ENCODE measurements at regions not wholly inside any gene's neighbourhood (a gene's known extent, or its start where the extent isn't known, plus 50 kb on each side); places are given as distances from the start of the nearest gene placed in this dataset.
A peak's percentile ranks its signal among the peaks of the same experiment; 100 is the strongest.

- Histone ChIP-seq H3K27ac (ENCODE audit: low read depth, low read length) (no peak overlapping the region), H3K36me3 (ENCODE audit: control insufficient read depth, insufficient read depth, low read length) (no peaks in the 10 kb centered on the region), H3K9ac (ENCODE audit: extremely low read depth, low read length, poor library complexity, severe bottlenecking) (no peak overlapping the region), H3K4me1 (ENCODE audit: control insufficient read depth, insufficient read depth, low read length) (peaks cover 8% of the 10 kb centered on the region), H3K4me3 (ENCODE audit: low read length) (no peak overlapping the region), H3K9me3 (ENCODE audit: control insufficient read depth, low read length) (no peaks in the 10 kb centered on the region), H3K27me3 (ENCODE audit: control insufficient read depth, insufficient read depth, low read length, poor library complexity, severe bottlenecking) (no peaks in the 10 kb centered on the region)
- Mint-ChIP-seq H3K4me3 (no peak overlapping the region), H3K9me3 (no peaks in the 10 kb centered on the region), H3K27ac (no peak overlapping the region), H3K36me3 (ENCODE audit: low read depth) (no peaks in the 10 kb centered on the region), H3K27me3 (ENCODE audit: insufficient read depth) (no peaks in the 10 kb centered on the region), H3K4me1 (peaks cover 9% of the 10 kb centered on the region)
- no peak for TF ChIP-seq CTCF (conservative IDR thresholded peaks at IDR 0.05)
- peak; percentile 44 for DNase-seq
- 93 to 94% methylated on average over 2 of the region's 2 CpGs for WGBS, 2 experiments (ENCODE audit: insufficient coverage in 1 of 2, insufficient read length in 1 of 2)
Measured at GRCh38 chr4:104615926-104616325, 121.2 kb upstream of the CXXC4 start.

- Histone ChIP-seq H3K4me3 (ENCODE audit: low read length) (no peak overlapping the region), H3K36me3 (ENCODE audit: control insufficient read depth, insufficient read depth, low read length) (no peaks in the 10 kb centered on the region), H3K9me3 (ENCODE audit: control insufficient read depth, low read length) (no peaks in the 10 kb centered on the region), H3K27ac (ENCODE audit: low read depth, low read length) (no peak overlapping the region), H3K27me3 (ENCODE audit: control insufficient read depth, insufficient read depth, low read length, poor library complexity, severe bottlenecking) (no peaks in the 10 kb centered on the region), H3K4me1 (ENCODE audit: control insufficient read depth, insufficient read depth, low read length) (peaks cover 8% of the 10 kb centered on the region), H3K9ac (ENCODE audit: extremely low read depth, low read length, poor library complexity, severe bottlenecking) (no peak overlapping the region)
- Mint-ChIP-seq H3K4me1 (peaks cover 9% of the 10 kb centered on the region), H3K4me3 (no peak overlapping the region), H3K9me3 (no peaks in the 10 kb centered on the region), H3K27me3 (ENCODE audit: insufficient read depth) (no peaks in the 10 kb centered on the region), H3K27ac (no peak overlapping the region), H3K36me3 (ENCODE audit: low read depth) (no peaks in the 10 kb centered on the region)
- no peak for TF ChIP-seq CTCF (conservative IDR thresholded peaks at IDR 0.05)
- peak; percentile 50 for DNase-seq
- 71 to 77% methylated on average over 3 to 6 of the region's 6 CpGs for WGBS, 2 experiments (ENCODE audit: insufficient coverage in 1 of 2, insufficient read length in 1 of 2)
Measured at GRCh38 chr4:104616401-104616820, 121.7 kb upstream of the CXXC4 start.

GRCh38 chr4:104625706-104626105 is 131.0 kb upstream of the CXXC4 start:
- Histone ChIP-seq H3K36me3 (ENCODE audit: control insufficient read depth, insufficient read depth, low read length) (no peaks in the 10 kb centered on the region), H3K9ac (ENCODE audit: extremely low read depth, low read length, poor library complexity, severe bottlenecking) (no peak overlapping the region), H3K27ac (ENCODE audit: low read depth, low read length) (no peak overlapping the region), H3K4me3 (ENCODE audit: low read length) (peak overlapping the region; percentile 30), H3K27me3 (ENCODE audit: control insufficient read depth, insufficient read depth, low read length, poor library complexity, severe bottlenecking) (no peaks in the 10 kb centered on the region), H3K9me3 (ENCODE audit: control insufficient read depth, low read length) (peaks cover 18% of the 10 kb centered on the region), H3K4me1 (ENCODE audit: control insufficient read depth, insufficient read depth, low read length) (no peaks in the 10 kb centered on the region)
- no peaks in the 10 kb centered on the region for H3K27me3 Mint-ChIP-seq (ENCODE audit: insufficient read depth)
- DNase-seq: no peak
- 88 to 100% methylated on average over 1 of the region's 1 CpG for WGBS, 2 experiments (ENCODE audit: insufficient coverage in 1 of 2, insufficient read length in 1 of 2)
- peaks cover 2% of the 10 kb centered on the region for H3K9me3 Mint-ChIP-seq
- no peak for TF ChIP-seq CTCF (conservative IDR thresholded peaks at IDR 0.05)
- no peak overlapping the region for H3K27ac Mint-ChIP-seq
- no peaks in the 10 kb centered on the region for H3K36me3 Mint-ChIP-seq (ENCODE audit: low read depth)
- no peak overlapping the region for H3K4me3 Mint-ChIP-seq
- H3K4me1 Mint-ChIP-seq: no peaks in the 10 kb centered on the region
